PC-3 (cell line): ENCODE measurements at regions not wholly inside any gene's neighbourhood (a gene's known extent, or its start where the extent isn't known, plus 50 kb on each side); places are given as distances from the start of the nearest gene placed in this dataset.

Source experiments
- ATAC-seq: fragments of 200-7000 bp; cut with Tn5 transposase; 2 replicates; pipeline ENCODE4 v1.9.1; 2020; ENCODE audit warnings: mild to moderate bottlenecking, moderate library complexity
- BruUV-seq: library from RNA; stranded (reverse); fragments of 400-500 nt; replicated peaks from 2 replicates; lab custom pipeline; 2021; lab: Mats Ljungman, UMichigan
- CTCF ChIA-PET: fragments of 300-600 bp; sonication (Branson Sonifier 250); formaldehyde crosslinking; loops from one replicate; lab custom pipeline; 2022; ENCODE audit warnings: antibody characterized with exemption; lab: Charles Lee
- POLR2A ChIA-PET: fragments of 300-600 bp; sonication (Branson Sonifier 250); formaldehyde crosslinking; loops from one replicate; lab custom pipeline; 2022; ENCODE audit warnings: antibody characterized with exemption; ENCODE audit not compliant: unreplicated experiment; lab: Charles Lee
- DNase-seq: peaks from one replicate; pipeline ENCODE4 v3.0.0-alpha.2; 2015
- H2AFZ ChIP-seq: fragments of 300-600 bp; sonication (generic); 2 replicates; pipeline ENCODE4 v1.6.0; 2016; ENCODE audit warnings: antibody characterized with exemption, low read length
- H3F3A ChIP-seq: fragments of 300-600 bp; sonication (generic); one replicate; pipeline ENCODE4 v1.6.0; 2017; ENCODE audit warnings: antibody characterized with exemption, low read length, control low read depth, mild to moderate bottlenecking; ENCODE audit not compliant: unreplicated experiment
- H3K27ac ChIP-seq: fragments of 300-600 bp; sonication (generic); 2 replicates; pipeline ENCODE4 v1.5.1; 2016; ENCODE audit warnings: mild to moderate bottlenecking, low read length
- H3K27me3 ChIP-seq: fragments of 300-600 bp; sonication (generic); 2 replicates; pipeline ENCODE4 v1.6.1; 2016; ENCODE audit warnings: low read length, mixed read lengths
- H3K36me3 ChIP-seq: fragments of 300-600 bp; sonication (generic); 2 replicates; pipeline ENCODE4 v1.6.1; 2016; ENCODE audit warnings: low read depth, mixed run types, low read length, mixed read lengths
- H3K4me1 ChIP-seq: fragments of 300-600 bp; sonication (generic); 2 replicates; pipeline ENCODE4 v1.5.1; 2016; ENCODE audit warnings: low read length; ENCODE audit not compliant: insufficient read depth
- H3K4me2 ChIP-seq: fragments of 300-600 bp; sonication (generic); 2 replicates; pipeline ENCODE4 v1.6.0; 2016; ENCODE audit warnings: low read length
- H3K4me3 ChIP-seq: fragments of 300-600 bp; sonication (generic); 2 replicates; pipeline ENCODE4 v1.5.1; 2016; ENCODE audit warnings: mild to moderate bottlenecking, low read length, mixed read lengths
- H3K79me2 ChIP-seq: fragments of 300-600 bp; sonication (generic); 2 replicates; pipeline ENCODE4 v1.6.1; 2017; ENCODE audit warnings: low read length, mixed read lengths
- H3K9ac ChIP-seq: fragments of 300-600 bp; sonication (generic); 2 replicates; pipeline ENCODE4 v1.6.0; 2016; ENCODE audit warnings: mild to moderate bottlenecking, low read length
- H3K9me2 ChIP-seq: fragments of 300-600 bp; sonication (generic); replicated peaks from 2 replicates; pipeline ENCODE4 v1.6.1; 2016; ENCODE audit warnings: mixed run types, low read length, mixed read lengths
- H3K9me3 ChIP-seq: fragments of 300-600 bp; sonication (generic); 2 replicates; pipeline ENCODE4 v1.6.1; 2016; ENCODE audit warnings: low read length, mixed read lengths
- H4K20me1 ChIP-seq: fragments of 300-600 bp; sonication (generic); 2 replicates; pipeline ENCODE4 v1.6.1; 2016; ENCODE audit warnings: low read length, mixed read lengths
- EZH2 ChIP-seq: fragments of 300-600 bp; sonication (generic); IDR thresholded peaks from one replicate; pipeline ENCODE4 v1.6.1; 2017; ENCODE audit warnings: antibody characterized with exemption, mild to moderate bottlenecking, low read length; ENCODE audit not compliant: unreplicated experiment
- EZH2phosphoT487 ChIP-seq: fragments of 300-600 bp; sonication (generic); IDR thresholded peaks from 2 replicates; pipeline ENCODE4 v1.6.1; 2018; ENCODE audit warnings: mild to moderate bottlenecking, antibody characterized with exemption, low read length, borderline replicate concordance
- intact Hi-C: fragments of 100-400 bp; cut with micrococcal nuclease; formaldehyde crosslinking; loops from 2 replicates; pipeline ENCODE4 v1.9.0; 2023
- TF ChIP-seq, protein P1 (sequence below): fragments of 300-600 bp; sonication (generic); conservative IDR thresholded peaks from 2 replicates; pipeline ENCODE4 v1.5.1; 2017; ENCODE audit warnings: antibody characterized with exemption, low read depth, mild to moderate bottlenecking, low read length

DNA sequence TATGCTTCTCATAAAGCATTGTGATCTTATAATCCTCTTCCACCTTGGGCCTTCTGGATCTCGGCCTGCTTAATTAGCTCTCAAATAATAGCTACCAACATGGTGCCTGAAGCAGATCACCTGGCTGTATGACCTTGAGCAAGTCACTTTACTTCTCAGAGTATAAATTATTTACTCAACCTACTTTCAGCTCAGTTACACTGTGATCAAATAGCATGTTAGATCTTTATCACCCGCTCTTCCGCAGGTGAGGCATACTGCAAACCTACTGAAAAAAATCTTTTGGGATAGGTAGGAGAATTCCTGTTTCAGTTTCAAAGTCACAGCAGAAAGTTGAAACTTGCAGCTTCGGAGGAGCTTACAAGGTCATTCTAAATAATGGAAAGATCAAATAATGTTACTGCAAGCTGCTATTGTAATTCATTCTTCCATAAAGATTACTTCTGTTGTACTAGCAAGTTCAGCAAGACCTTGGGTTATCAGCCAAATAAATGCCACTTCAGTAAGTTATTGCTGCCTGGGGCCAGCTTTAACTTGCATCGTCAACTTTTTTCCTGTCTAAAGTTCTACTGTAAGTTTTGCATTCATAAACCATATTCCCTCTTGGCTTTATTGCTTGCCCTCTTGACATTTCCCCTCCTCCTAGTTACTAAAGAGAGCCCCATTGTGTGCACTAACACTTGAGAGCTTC lies 268.4 kb upstream of the ATP11B start:
- intact Hi-C loops, result no loop called here
- Histone ChIP-seq H3K9me2 (no peaks in the 10 kb centered on the region), H3K4me1 (no peaks in the 10 kb centered on the region), H4K20me1 (no peaks in the 10 kb centered on the region), H3K9me3 (no peaks in the 10 kb centered on the region), H3K79me2 (no peaks in the 10 kb centered on the region), H2AFZ (no peak overlapping the region), H3K4me3 (no peak overlapping the region), H3K27ac (no peak overlapping the region), H3K36me3 (no peaks in the 10 kb centered on the region), H3F3A (no peaks in the 10 kb centered on the region), H3K9ac (no peak overlapping the region), H3K27me3 (no peaks in the 10 kb centered on the region), H3K4me2 (peak overlapping the region; percentile 22; the same call in 1 of the 2 replicates)
- peak; percentile 51; the same call in 1 of the 2 replicates for ATAC-seq
- DNase-seq, result peak; percentile 58
- BruUV-seq, result no TSS peak
- TF ChIP-seq, protein P1, sequence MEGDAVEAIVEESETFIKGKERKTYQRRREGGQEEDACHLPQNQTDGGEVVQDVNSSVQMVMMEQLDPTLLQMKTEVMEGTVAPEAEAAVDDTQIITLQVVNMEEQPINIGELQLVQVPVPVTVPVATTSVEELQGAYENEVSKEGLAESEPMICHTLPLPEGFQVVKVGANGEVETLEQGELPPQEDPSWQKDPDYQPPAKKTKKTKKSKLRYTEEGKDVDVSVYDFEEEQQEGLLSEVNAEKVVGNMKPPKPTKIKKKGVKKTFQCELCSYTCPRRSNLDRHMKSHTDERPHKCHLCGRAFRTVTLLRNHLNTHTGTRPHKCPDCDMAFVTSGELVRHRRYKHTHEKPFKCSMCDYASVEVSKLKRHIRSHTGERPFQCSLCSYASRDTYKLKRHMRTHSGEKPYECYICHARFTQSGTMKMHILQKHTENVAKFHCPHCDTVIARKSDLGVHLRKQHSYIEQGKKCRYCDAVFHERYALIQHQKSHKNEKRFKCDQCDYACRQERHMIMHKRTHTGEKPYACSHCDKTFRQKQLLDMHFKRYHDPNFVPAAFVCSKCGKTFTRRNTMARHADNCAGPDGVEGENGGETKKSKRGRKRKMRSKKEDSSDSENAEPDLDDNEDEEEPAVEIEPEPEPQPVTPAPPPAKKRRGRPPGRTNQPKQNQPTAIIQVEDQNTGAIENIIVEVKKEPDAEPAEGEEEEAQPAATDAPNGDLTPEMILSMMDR, result no peak
- no peak for TF ChIP-seq EZH2phosphoT487
- TF ChIP-seq EZH2, result no peak
- POLR2A ChIA-PET, result interaction anchor here (0.5 kb wide), 1 partner anchor 286 kb away, joined by 3 read pairs; no protein-coding TSS in a partner anchor
- CTCF ChIA-PET, result no interaction called here

DNA sequence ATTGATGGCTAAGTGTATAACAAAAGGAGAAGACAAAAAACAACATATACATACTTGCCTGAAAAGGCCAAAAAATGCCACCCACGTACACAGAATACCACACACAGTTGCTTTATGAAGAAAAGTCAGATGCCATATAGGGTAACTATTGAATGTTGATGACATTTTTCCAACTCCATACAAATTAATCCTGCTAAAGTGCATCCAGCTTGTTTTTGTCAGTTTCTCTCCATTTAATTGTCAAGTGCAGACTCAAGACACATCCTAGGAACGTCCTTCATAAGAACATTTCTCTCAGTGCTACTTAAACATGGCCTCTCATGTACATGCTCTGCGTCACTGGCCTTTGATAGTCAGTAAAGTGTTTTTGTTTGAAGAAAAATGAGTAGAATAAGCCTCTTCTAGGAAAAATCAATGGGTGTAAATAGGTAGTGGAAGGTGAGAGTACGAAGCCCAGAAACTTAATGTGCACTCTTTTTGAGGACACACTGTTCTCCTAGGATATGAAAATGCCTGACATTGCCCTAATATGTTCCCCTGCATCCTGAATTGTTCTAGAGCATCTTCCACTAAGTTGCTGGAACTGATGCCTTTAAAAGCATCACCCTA lies 267.4 kb upstream of the ATP11B start:
- H3K9me3 ChIP-seq, result no peaks in the 10 kb centered on the region
- no peak overlapping the region for H3K4me3 ChIP-seq
- H3K9me2 ChIP-seq, result no peaks in the 10 kb centered on the region
- H3K27ac ChIP-seq, result no peak overlapping the region
- ATAC-seq (no peak), DNase-seq (no peak)
- ChIA-PET POLR2A (no interaction called here), CTCF (no interaction called here)
- H3K4me1 ChIP-seq, result no peaks in the 10 kb centered on the region
- no peak overlapping the region for H3K4me2 ChIP-seq
- intact Hi-C loops, result no loop called here
- BruUV-seq, result no TSS peak
- H3F3A ChIP-seq, result no peaks in the 10 kb centered on the region
- H3K36me3 ChIP-seq, result no peaks in the 10 kb centered on the region
- no peak overlapping the region for H3K9ac ChIP-seq
- TF ChIP-seq, protein P1, result no peak
- TF ChIP-seq EZH2phosphoT487 (no peak), EZH2 (no peak)
- H4K20me1 ChIP-seq, result no peaks in the 10 kb centered on the region
- no peaks in the 10 kb centered on the region for H3K27me3 ChIP-seq
- no peaks in the 10 kb centered on the region for H3K79me2 ChIP-seq
- H2AFZ ChIP-seq, result no peak overlapping the region

DNA sequence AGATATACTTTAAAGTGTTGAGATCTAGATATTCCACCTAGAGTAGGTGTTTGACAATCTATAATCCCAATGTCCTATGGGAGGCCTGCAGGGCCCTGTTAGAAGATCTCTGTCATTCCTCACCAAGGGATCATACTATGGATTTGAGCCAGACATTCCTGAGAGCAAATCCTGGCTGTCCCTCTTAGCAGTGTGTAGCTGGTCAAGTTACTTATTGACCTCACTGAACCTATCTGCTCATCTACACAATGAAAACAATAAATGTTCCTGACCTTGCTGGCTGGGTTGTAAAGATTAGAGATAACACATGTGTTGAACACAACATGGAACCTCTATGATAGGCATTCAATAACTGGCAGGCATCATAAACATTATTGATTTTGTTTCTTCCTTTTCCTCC lies 265.6 kb upstream of the ATP11B start:
- Histone ChIP-seq H3K4me3 (no peak overlapping the region), H3K27me3 (no peaks in the 10 kb centered on the region), H3K9ac (no peak overlapping the region), H3K9me2 (no peaks in the 10 kb centered on the region), H4K20me1 (no peaks in the 10 kb centered on the region), H3F3A (no peaks in the 10 kb centered on the region), H3K36me3 (no peaks in the 10 kb centered on the region), H3K79me2 (no peaks in the 10 kb centered on the region), H3K27ac (no peak overlapping the region), H3K4me2 (no peak overlapping the region), H3K9me3 (no peaks in the 10 kb centered on the region), H2AFZ (no peak overlapping the region), H3K4me1 (no peaks in the 10 kb centered on the region)
- intact Hi-C loops, result no loop called here
- no peak; the same call in 1 of the 2 replicates for ATAC-seq
- ChIA-PET POLR2A (no interaction called here), CTCF (no interaction called here)
- BruUV-seq, result no TSS peak
- peak; percentile 51 for DNase-seq
- TF ChIP-seq EZH2phosphoT487, result no peak
- no peak for TF ChIP-seq EZH2
- TF ChIP-seq, protein P1, result no peak
